HEK293 (cell line): ENCODE measurements at regions not wholly inside any gene's neighbourhood (a gene's known extent, or its start where the extent isn't known, plus 50 kb on each side); places are given as distances from the start of the nearest gene placed in this dataset.

Source experiments
- CTCF ChIA-PET: fragments of 350-600 bp; formaldehyde crosslinking; extraction: SDS; loops from one replicate; lab custom pipeline; 2021; ENCODE audit warnings: antibody characterized with exemption; lab: Yijun Ruan, JAX
- POLR2A ChIA-PET: fragments of 300-600 bp; formaldehyde crosslinking; extraction: SDS; loops from one replicate; lab custom pipeline; 2020; ENCODE audit warnings: antibody characterized with exemption, inconsistent platforms; lab: Yijun Ruan, JAX
- H3K27ac ChIP-seq: fragments of 200-500 bp; sonication (Bioruptor generic); 2 replicates; pipeline ENCODE4 v1.5.1; 2014; ENCODE audit warnings: low read depth, low read length, control low read depth, inconsistent platforms; ENCODE audit errors: extremely low read depth
- H3K36me3 ChIP-seq, 2 experiments: fragments of 200-500 bp in 1 of 2; sonication (Bioruptor generic) in 1 of 2; 1 replicate in 1 of 2; 2 replicates in 1 of 2; pipeline ENCODE4 v1.5.1; 2014 to 2017; ENCODE audit warnings: inconsistent platforms in 2 of 2, low read length in 2 of 2; ENCODE audit not compliant: control insufficient read depth in 2 of 2, insufficient read depth in 1 of 2
- H3K4me1 ChIP-seq: fragments of 200-500 bp; sonication (Bioruptor generic); 2 replicates; pipeline ENCODE4 v1.5.1; 2014; ENCODE audit warnings: mild to moderate bottlenecking, low read length, inconsistent platforms; ENCODE audit not compliant: control insufficient read depth, insufficient read depth
- H3K4me3 ChIP-seq: 2 replicates; pipeline ENCODE4 v1.5.1; 2011; ENCODE audit warnings: low read depth, mild to moderate bottlenecking, control low read depth, low read length, moderate library complexity
- H3K9me3 ChIP-seq: fragments of 200-500 bp; sonication (Bioruptor generic); 2 replicates; pipeline ENCODE4 v1.5.1; 2014; ENCODE audit warnings: low read depth, low read length, inconsistent platforms; ENCODE audit not compliant: control insufficient read depth, insufficient read depth
- IKZF3 ChIP-seq: fragments of 450-650 bp; IDR thresholded peaks from 2 replicates; pipeline ENCODE4 v1.5.0; 2018; ENCODE audit warnings: missing biosample characterization, mild to moderate bottlenecking, missing genetic modification characterization, moderate library complexity
- SCRT1 ChIP-seq: fragments of 450-650 bp; formaldehyde crosslinking; IDR thresholded peaks from 2 replicates; pipeline ENCODE4 v1.5.1; 2016; ENCODE audit warnings: missing biosample characterization, missing genetic modification characterization, borderline replicate concordance
- ZBTB7A ChIP-seq: fragments of 450-650 bp; formaldehyde crosslinking; IDR thresholded peaks from 2 replicates; pipeline ENCODE4 v1.5.1; 2016; ENCODE audit warnings: low read depth, missing biosample characterization, missing genetic modification characterization
- ZNF169 ChIP-seq: fragments of 450-650 bp; formaldehyde crosslinking; IDR thresholded peaks from 2 replicates; pipeline ENCODE4 v1.5.1; 2016; ENCODE audit warnings: missing biosample characterization, missing genetic modification characterization
- ZNF202 ChIP-seq: fragments of 450-650 bp; formaldehyde crosslinking; IDR thresholded peaks from 2 replicates; pipeline ENCODE4 v1.5.1; 2016; ENCODE audit warnings: missing biosample characterization, missing genetic modification characterization, borderline replicate concordance
- ZNF292 ChIP-seq: fragments of 450-650 bp; formaldehyde crosslinking; IDR thresholded peaks from 2 replicates; pipeline ENCODE4 v1.5.1; 2016; ENCODE audit warnings: low read depth, missing biosample characterization, missing genetic modification characterization, borderline replicate concordance
- ZNF341 ChIP-seq: fragments of 450-650 bp; formaldehyde crosslinking; IDR thresholded peaks from 2 replicates; pipeline ENCODE4; 2016; ENCODE audit warnings: low read depth, missing biosample characterization, missing genetic modification characterization
- ZNF416 ChIP-seq: fragments of 450-650 bp; formaldehyde crosslinking; IDR thresholded peaks from 2 replicates; pipeline ENCODE4 v1.5.1; 2016; ENCODE audit warnings: missing biosample characterization, missing genetic modification characterization
- ZNF549 ChIP-seq: fragments of 450-650 bp; IDR thresholded peaks from 2 replicates; pipeline ENCODE4 v1.5.1; 2018; ENCODE audit warnings: missing biosample characterization, missing genetic modification characterization, mild to moderate bottlenecking, inconsistent platforms, moderate library complexity
- ZNF768 ChIP-seq: fragments of 450-650 bp; formaldehyde crosslinking; IDR thresholded peaks from 2 replicates; pipeline ENCODE4 v1.5.1; 2018; ENCODE audit warnings: missing biosample characterization, mild to moderate bottlenecking, missing genetic modification characterization
- TF ChIP-seq, protein P1 (sequence below): fragments of 450-650 bp; formaldehyde crosslinking; IDR thresholded peaks from 2 replicates; pipeline ENCODE4 v1.5.1; 2016; ENCODE audit warnings: missing biosample characterization, missing genetic modification characterization
- TF ChIP-seq, protein P2 (sequence below): fragments of 450-650 bp; formaldehyde crosslinking; IDR thresholded peaks from 2 replicates; pipeline ENCODE4 v1.5.1; 2016; ENCODE audit warnings: missing biosample characterization, missing genetic modification characterization
- TF ChIP-seq, protein P3 (sequence below): sonication (generic); formaldehyde crosslinking; IDR thresholded peaks from 2 replicates; pipeline ENCODE4 v1.8.1; 2022; ENCODE audit warnings: mild to moderate bottlenecking, moderate library complexity, missing genetic modification reagents
- TF ChIP-seq, protein P4 (sequence below): fragments of 450-650 bp; formaldehyde crosslinking; IDR thresholded peaks from 2 replicates; pipeline ENCODE4 v1.5.1; 2017; ENCODE audit warnings: missing biosample characterization, missing genetic modification characterization
- TF ChIP-seq, protein P5 (sequence below): fragments of 450-650 bp; formaldehyde crosslinking; IDR thresholded peaks from 2 replicates; pipeline ENCODE4 v1.5.1; 2016; ENCODE audit warnings: missing biosample characterization, missing genetic modification characterization

DNA sequence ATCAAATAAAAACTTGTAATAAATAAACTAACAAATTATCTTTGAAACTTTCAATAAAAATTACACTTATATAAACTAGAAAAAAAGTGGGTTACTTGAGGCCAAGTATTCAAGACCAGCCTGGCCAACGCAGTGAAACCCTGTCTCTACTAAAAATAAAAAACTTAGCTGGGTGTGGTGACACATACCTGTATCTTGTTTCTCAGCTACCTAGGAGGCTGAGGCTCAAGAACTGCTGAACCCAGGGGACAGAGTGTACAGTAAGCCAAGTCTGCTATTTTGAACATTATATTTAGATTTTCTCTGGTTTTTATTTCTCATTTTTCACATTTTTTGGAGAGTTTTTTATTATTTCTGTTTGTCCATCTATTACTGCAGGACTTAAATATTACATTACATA, 1397.6 kb upstream of the B3GALT2 start (continued):
- TF ChIP-seq, protein P1, sequence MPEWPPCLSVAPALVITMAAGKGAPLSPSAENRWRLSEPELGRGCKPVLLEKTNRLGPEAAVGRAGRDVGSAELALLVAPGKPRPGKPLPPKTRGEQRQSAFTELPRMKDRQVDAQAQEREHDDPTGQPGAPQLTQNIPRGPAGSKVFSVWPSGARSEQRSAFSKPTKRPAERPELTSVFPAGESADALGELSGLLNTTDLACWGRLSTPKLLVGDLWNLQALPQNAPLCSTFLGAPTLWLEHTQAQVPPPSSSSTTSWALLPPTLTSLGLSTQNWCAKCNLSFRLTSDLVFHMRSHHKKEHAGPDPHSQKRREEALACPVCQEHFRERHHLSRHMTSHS (tag by site-specific recombination): no peak
- TF ChIP-seq ZNF292 (tag by site-specific recombination): no peak
- TF ChIP-seq SCRT1 (tag by site-specific recombination): no peak
- TF ChIP-seq ZNF341 (tag by site-specific recombination): no peak

DNA sequence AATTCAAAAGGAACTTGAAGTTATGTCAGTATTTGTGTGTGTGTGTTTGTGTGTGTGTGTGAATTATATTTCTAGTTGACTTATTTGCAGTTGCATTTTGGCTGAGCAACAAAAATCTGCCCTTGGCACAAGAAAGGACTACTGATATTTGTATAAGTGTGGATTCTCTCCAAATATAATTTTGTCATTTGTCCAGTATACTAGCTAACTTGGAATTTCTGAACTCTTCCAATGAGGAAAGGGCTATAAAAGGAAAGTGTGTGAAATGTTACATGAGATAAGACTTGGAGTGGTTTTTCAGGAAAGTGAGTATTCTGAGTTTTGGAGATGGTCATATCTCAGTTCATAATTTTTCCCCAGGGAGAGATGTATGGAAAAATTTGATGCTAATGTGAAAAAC, 1384.1 kb upstream of the B3GALT2 start:
- TF ChIP-seq, protein P2, sequence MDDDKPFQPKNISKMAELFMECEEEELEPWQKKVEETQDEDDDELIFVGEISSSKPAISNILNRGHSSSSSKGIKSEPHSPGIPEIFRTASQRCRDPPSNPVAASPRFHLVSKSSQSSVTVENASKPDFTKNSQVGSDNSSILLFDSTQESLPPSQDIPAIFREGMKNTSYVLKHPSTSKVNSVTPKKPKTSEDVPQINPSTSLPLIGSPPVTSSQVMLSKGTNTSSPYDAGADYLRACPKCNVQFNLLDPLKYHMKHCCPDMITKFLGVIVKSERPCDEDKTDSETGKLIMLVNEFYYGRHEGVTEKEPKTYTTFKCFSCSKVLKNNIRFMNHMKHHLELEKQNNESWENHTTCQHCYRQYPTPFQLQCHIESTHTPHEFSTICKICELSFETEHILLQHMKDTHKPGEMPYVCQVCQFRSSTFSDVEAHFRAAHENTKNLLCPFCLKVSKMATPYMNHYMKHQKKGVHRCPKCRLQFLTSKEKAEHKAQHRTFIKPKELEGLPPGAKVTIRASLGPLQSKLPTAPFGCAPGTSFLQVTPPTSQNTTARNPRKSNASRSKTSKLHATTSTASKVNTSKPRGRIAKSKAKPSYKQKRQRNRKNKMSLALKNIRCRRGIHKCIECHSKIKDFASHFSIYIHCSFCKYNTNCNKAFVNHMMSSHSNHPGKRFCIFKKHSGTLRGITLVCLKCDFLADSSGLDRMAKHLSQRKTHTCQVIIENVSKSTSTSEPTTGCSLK: no peak
- no peak for TF ChIP-seq ZBTB7A
- no peak for TF ChIP-seq ZNF549 (tag by site-specific recombination)
- TF ChIP-seq ZNF768: no peak
- no peak for TF ChIP-seq ZNF169
- TF ChIP-seq ZNF202 (tag by site-specific recombination): no peak
- H3K27ac ChIP-seq: no peak overlapping the region
- H3K4me3 ChIP-seq: no peak overlapping the region
- ChIA-PET CTCF (no interaction called here), POLR2A (no interaction called here)
- no peaks in the 10 kb centered on the region for H3K4me1 ChIP-seq
- H3K36me3 ChIP-seq: no peaks in the 10 kb centered on the region
- H3K9me3 ChIP-seq: no peaks in the 10 kb centered on the region

DNA sequence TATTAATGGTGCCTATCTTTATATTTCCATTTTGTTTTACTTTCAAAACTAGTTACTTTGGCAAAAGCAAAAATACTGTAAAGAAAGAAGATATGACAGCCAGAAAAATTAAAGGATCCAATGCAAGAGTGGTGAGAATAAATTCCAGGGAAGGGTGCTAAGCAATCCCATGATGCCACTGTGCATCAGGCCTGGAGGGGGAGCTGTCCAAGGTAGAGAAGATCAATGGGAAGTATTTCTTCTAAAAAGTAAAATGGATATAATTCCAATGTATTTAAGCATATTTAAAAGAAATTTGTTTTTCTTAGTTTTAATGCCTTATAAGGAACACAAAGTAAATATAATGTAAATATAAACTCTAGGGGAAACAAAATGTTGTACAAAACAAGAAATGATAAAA, 1382.2 kb upstream of the B3GALT2 start:
- TF ChIP-seq IKZF3: no peak
- TF ChIP-seq, protein P3, sequence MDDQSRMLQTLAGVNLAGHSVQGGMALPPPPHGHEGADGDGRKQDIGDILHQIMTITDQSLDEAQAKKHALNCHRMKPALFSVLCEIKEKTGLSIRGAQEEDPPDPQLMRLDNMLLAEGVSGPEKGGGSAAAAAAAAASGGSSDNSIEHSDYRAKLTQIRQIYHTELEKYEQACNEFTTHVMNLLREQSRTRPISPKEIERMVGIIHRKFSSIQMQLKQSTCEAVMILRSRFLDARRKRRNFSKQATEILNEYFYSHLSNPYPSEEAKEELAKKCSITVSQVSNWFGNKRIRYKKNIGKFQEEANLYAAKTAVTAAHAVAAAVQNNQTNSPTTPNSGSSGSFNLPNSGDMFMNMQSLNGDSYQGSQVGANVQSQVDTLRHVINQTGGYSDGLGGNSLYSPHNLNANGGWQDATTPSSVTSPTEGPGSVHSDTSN (CRISPR knock-in tag): no peak
- TF ChIP-seq, protein P4, sequence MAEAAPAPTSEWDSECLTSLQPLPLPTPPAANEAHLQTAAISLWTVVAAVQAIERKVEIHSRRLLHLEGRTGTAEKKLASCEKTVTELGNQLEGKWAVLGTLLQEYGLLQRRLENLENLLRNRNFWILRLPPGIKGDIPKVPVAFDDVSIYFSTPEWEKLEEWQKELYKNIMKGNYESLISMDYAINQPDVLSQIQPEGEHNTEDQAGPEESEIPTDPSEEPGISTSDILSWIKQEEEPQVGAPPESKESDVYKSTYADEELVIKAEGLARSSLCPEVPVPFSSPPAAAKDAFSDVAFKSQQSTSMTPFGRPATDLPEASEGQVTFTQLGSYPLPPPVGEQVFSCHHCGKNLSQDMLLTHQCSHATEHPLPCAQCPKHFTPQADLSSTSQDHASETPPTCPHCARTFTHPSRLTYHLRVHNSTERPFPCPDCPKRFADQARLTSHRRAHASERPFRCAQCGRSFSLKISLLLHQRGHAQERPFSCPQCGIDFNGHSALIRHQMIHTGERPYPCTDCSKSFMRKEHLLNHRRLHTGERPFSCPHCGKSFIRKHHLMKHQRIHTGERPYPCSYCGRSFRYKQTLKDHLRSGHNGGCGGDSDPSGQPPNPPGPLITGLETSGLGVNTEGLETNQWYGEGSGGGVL (tag by site-specific recombination): no peak
- TF ChIP-seq ZNF416 (tag by site-specific recombination): no peak
- TF ChIP-seq, protein P5, sequence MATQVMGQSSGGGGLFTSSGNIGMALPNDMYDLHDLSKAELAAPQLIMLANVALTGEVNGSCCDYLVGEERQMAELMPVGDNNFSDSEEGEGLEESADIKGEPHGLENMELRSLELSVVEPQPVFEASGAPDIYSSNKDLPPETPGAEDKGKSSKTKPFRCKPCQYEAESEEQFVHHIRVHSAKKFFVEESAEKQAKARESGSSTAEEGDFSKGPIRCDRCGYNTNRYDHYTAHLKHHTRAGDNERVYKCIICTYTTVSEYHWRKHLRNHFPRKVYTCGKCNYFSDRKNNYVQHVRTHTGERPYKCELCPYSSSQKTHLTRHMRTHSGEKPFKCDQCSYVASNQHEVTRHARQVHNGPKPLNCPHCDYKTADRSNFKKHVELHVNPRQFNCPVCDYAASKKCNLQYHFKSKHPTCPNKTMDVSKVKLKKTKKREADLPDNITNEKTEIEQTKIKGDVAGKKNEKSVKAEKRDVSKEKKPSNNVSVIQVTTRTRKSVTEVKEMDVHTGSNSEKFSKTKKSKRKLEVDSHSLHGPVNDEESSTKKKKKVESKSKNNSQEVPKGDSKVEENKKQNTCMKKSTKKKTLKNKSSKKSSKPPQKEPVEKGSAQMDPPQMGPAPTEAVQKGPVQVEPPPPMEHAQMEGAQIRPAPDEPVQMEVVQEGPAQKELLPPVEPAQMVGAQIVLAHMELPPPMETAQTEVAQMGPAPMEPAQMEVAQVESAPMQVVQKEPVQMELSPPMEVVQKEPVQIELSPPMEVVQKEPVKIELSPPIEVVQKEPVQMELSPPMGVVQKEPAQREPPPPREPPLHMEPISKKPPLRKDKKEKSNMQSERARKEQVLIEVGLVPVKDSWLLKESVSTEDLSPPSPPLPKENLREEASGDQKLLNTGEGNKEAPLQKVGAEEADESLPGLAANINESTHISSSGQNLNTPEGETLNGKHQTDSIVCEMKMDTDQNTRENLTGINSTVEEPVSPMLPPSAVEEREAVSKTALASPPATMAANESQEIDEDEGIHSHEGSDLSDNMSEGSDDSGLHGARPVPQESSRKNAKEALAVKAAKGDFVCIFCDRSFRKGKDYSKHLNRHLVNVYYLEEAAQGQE (tag by site-specific recombination): peak; percentile 72
- no peak overlapping the region for H3K4me3 ChIP-seq
- H3K36me3 ChIP-seq: no peaks in the 10 kb centered on the region
- H3K9me3 ChIP-seq: no peaks in the 10 kb centered on the region
- ChIA-PET POLR2A (no interaction called here), CTCF (no interaction called here)
- no peak overlapping the region for H3K27ac ChIP-seq
- no peaks in the 10 kb centered on the region for H3K4me1 ChIP-seq
